Large intestine (tissue), 3 donors: ENCODE measurements at regions not wholly inside any gene's neighbourhood (a gene's known extent, or its start where the extent isn't known, plus 50 kb on each side); places are given as distances from the start of the nearest gene placed in this dataset.
A peak's percentile ranks its signal among the peaks of the same experiment; 100 is the strongest.

Experiments
- DNase-seq, 2 donors: peaks; one replicate each; pipeline versions ENCODE4 v3.0.0 to v3.0.0-alpha.2; 2013
- H3K27ac ChIP-seq: one replicate; pipeline ENCODE4 v1.5.1; 2013; ENCODE audit warnings: low read length
- H3K27me3 ChIP-seq: 2 replicates; pipeline ENCODE4 v1.6.1; 2013; ENCODE audit warnings: low read length; ENCODE audit not compliant: control insufficient read depth, insufficient read depth
- H3K36me3 ChIP-seq: 2 replicates; pipeline ENCODE4 v1.6.1; 2013; ENCODE audit warnings: low read length; ENCODE audit not compliant: control insufficient read depth, insufficient read depth
- H3K4me1 ChIP-seq: one replicate; pipeline ENCODE4 v1.6.1; 2013; ENCODE audit warnings: low read length; ENCODE audit not compliant: control insufficient read depth, insufficient read depth
- H3K4me3 ChIP-seq: one replicate; pipeline ENCODE4 v1.5.1; 2013; ENCODE audit warnings: low read length
- H3K9me3 ChIP-seq: one replicate; pipeline ENCODE4 v1.6.1; 2013; ENCODE audit warnings: mild to moderate bottlenecking, low read depth, low read length, moderate library complexity; ENCODE audit not compliant: control insufficient read depth
- WGBS: methylation state at CpG from one replicate; pipeline ENCODE4 v1.1.5; 2013; ENCODE audit warnings: low lambda C conversion rate; ENCODE audit not compliant: insufficient coverage; 5-methylcytosine and 5-hydroxymethylcytosine counted together

DNA sequence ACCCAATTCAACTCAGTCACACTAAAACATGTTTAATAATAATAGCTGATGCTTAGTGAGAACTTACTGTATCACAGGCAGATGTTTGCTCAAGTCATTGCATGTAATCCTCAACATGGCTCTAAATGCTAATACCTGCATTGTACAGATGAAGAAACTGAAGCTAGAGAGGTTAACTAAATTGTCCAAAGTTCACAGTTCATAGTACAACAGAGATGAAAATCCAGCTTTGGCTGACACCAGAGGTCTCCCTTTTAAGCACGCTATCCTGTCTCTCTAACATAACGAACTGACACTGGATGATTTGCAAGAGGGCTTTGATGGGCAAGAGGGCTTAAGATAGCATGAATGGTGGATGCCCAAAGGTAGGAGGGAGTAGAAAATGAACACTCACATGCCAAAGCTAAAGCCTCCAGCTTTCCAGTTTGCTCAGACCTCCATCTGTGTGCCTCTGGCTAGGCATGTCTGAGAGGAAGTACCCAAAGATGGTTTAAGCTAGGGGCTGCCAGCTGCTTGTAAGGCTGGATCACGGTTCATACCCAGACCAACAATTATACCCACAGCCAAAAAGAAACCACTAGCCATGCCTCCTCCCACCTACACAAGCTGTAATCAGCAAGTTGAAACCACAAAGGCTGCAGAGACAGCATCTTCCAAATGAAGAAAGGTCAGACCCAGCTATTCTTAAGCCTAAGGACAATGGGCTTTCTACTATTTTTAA, 196.9 kb upstream of the UBL3 start:
- H3K27me3 ChIP-seq: no peaks in the 10 kb centered on the region
- no CpG with 5 or more reads among the region's 3 CpGs for WGBS
- H3K36me3 ChIP-seq: no peaks in the 10 kb centered on the region
- peak in 1 of 2 donors; percentile 47 for DNase-seq
- no peaks in the 10 kb centered on the region for H3K9me3 ChIP-seq
- peak overlapping the region; percentile 1 for H3K27ac ChIP-seq
- peaks cover 1% of the 10 kb centered on the region for H3K4me1 ChIP-seq
- no peak overlapping the region for H3K4me3 ChIP-seq

GRCh38 chr13:30045916-30046704, 195.7 kb upstream of the UBL3 start:
- Histone ChIP-seq H3K36me3 (no peaks in the 10 kb centered on the region), H3K9me3 (no peaks in the 10 kb centered on the region), H3K27me3 (no peaks in the 10 kb centered on the region), H3K4me3 (no peak overlapping the region), H3K4me1 (no peaks in the 10 kb centered on the region), H3K27ac (no peak overlapping the region)
- no CpG with 5 or more reads among the region's 7 CpGs for WGBS
- no peak for DNase-seq

GRCh38 chr13:30044932-30045331, 194.5 kb upstream of the UBL3 start:
- Histone ChIP-seq H3K4me3 (no peak overlapping the region), H3K4me1 (no peaks in the 10 kb centered on the region), H3K27ac (no peak overlapping the region), H3K36me3 (no peaks in the 10 kb centered on the region), H3K9me3 (no peaks in the 10 kb centered on the region), H3K27me3 (no peaks in the 10 kb centered on the region)
- WGBS: no CpG with 5 or more reads among the region's 1 CpG
- no peak for DNase-seq

DNA sequence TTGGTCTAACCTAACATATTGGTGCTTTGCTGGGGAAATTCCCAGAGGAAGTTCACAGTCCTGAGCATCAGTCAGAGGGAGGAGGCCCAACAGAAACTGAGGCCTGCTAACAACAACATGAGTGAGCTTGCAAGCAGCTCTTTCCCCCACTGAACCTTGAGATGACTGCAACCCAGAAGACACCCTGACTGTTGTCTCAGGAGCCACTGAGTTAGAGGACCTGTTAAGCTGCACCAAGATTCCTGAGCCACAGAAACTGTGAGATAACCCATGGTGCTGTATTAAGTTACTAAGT, 193.2 kb upstream of the UBL3 start:
- DNase-seq: no peak
- no peaks in the 10 kb centered on the region for H3K9me3 ChIP-seq
- no peak overlapping the region for H3K27ac ChIP-seq
- no peaks in the 10 kb centered on the region for H3K36me3 ChIP-seq
- H3K4me3 ChIP-seq: no peak overlapping the region
- H3K27me3 ChIP-seq: peaks cover 4% of the 10 kb centered on the region
- H3K4me1 ChIP-seq: no peaks in the 10 kb centered on the region

DNA sequence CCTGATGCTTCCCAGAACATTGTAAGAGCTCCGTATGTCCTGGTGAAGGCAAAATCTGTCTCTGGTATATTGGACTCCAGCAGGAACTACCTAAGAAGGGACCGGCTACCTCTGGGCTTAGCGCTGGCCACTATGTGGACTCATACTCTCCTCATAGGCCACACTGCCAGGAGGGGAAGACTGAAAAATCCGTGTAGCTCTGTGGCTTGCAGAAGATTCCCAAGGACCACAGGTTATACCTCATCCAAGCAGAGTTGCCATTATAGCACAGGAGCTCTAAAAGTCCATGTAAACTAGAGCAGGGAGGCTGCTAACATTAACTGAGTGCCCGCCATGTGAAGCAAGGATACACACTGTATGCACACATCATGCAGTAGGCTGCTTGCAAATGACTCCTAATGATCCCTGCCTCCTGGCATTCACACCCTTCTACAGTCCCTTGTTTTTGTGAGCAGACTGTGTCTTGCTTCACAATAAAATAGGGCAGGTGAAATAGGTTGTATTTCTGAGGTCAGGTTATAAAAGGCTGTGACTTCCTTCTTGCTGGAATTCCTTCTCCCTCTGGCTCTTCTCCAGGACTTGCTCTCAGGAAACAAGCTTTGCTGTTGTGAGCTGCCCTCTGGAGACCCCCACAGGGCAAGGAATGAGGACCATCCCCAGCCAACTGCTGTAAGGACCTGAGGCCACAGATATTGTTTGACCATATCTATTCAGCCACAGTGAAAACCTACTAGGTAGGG, 192.6 kb upstream of the UBL3 start:
- no peak overlapping the region for H3K27ac ChIP-seq
- H3K4me1 ChIP-seq: no peaks in the 10 kb centered on the region
- no peak for DNase-seq

GRCh38 chr13:30042272-30042671, 191.9 kb upstream of the UBL3 start:
- Histone ChIP-seq H3K9me3 (no peaks in the 10 kb centered on the region), H3K4me1 (no peaks in the 10 kb centered on the region), H3K36me3 (no peaks in the 10 kb centered on the region), H3K27me3 (peaks cover 4% of the 10 kb centered on the region), H3K4me3 (no peak overlapping the region), H3K27ac (no peak overlapping the region)
- WGBS: no CpG with 5 or more reads among the region's 3 CpGs
- DNase-seq: no peak

More for the DNA sequence above, 192.6 kb upstream of the UBL3 start:
- H3K9me3 ChIP-seq: no peaks in the 10 kb centered on the region
- peaks cover 4% of the 10 kb centered on the region for H3K27me3 ChIP-seq
- no peak overlapping the region for H3K4me3 ChIP-seq
- WGBS: no CpG with 5 or more reads among the region's 5 CpGs
- no peaks in the 10 kb centered on the region for H3K36me3 ChIP-seq

GRCh38 chr13:30039511-30039911, 189.1 kb upstream of the UBL3 start:
- Histone ChIP-seq H3K27me3 (peaks cover 6% of the 10 kb centered on the region), H3K4me1 (no peaks in the 10 kb centered on the region), H3K9me3 (no peaks in the 10 kb centered on the region), H3K36me3 (no peaks in the 10 kb centered on the region), H3K4me3 (no peak overlapping the region), H3K27ac (no peak overlapping the region)
- no peak for DNase-seq
- no CpG with 5 or more reads among the region's 3 CpGs for WGBS

DNA sequence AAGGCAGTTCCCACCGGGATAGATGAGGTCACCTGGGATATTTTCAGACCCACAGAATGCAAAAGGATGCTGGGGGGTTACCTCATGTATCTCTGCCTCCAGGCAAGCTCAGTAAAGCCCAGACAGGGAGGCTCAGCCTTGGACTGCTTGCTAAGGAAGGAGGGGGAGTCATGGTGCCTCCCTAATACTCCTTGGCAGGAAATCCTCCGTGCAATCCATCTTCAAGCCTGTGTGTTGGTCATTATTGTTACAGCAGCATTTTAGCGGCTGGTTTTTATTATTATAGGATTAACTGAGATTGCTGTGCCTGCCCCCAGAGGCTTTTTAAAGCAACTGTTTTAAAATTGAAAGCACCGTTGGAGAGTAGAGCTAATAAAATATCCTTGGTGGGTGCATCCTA, 188.5 kb upstream of the UBL3 start:
- Histone ChIP-seq H3K27me3 (peaks cover 6% of the 10 kb centered on the region), H3K4me3 (no peak overlapping the region), H3K27ac (no peak overlapping the region), H3K36me3 (no peaks in the 10 kb centered on the region), H3K9me3 (no peaks in the 10 kb centered on the region), H3K4me1 (no peaks in the 10 kb centered on the region)
- 14% methylated on average over 1 of the region's 4 CpGs for WGBS
- DNase-seq: no peak

GRCh38 chr13:30037766-30038165, 187.3 kb upstream of the UBL3 start:
- peaks cover 6% of the 10 kb centered on the region for H3K27me3 ChIP-seq
- WGBS: no CpG with 5 or more reads among the region's 4 CpGs

GRCh38 chr13:30037306-30037705, 186.9 kb upstream of the UBL3 start:
- DNase-seq: no peak
- Histone ChIP-seq H3K4me3 (no peak overlapping the region), H3K27ac (no peak overlapping the region), H3K36me3 (no peaks in the 10 kb centered on the region), H3K4me1 (no peaks in the 10 kb centered on the region), H3K27me3 (peaks cover 6% of the 10 kb centered on the region), H3K9me3 (no peaks in the 10 kb centered on the region)
- 68% methylated on average over 6 of the region's 6 CpGs for WGBS

More at GRCh38 chr13:30037766-30038165, 187.3 kb upstream of the UBL3 start:
- H3K27ac ChIP-seq: no peak overlapping the region
- H3K4me3 ChIP-seq: no peak overlapping the region
- no peak for DNase-seq
- H3K4me1 ChIP-seq: no peaks in the 10 kb centered on the region
- no peaks in the 10 kb centered on the region for H3K36me3 ChIP-seq
- no peaks in the 10 kb centered on the region for H3K9me3 ChIP-seq
